ENCODE measurements at regions not wholly inside any gene's neighbourhood (a gene's known extent, or its start where the extent isn't known, plus 50 kb on each side); places are given as distances from the start of the nearest gene placed in this dataset.

- H3K4me3 ChIP-seq (replicated peaks in 1 of 2; ENCODE audit: low read depth in 1 of 2, low read length in 2 of 2): no peak overlapping the region
Measured at GRCh38 chr4:33161202-33161601, 2441.0 kb downstream of the PCDH7 start.

More at GRCh38 chr4:33161202-33161601, 2441.0 kb downstream of the PCDH7 start:
- DNase-seq (ENCODE audit: low read depth, low spot score) (no peak), ATAC-seq (no peak)
- H3K79me2 ChIP-seq (ENCODE audit: insufficient read depth, low read length): no peaks in the 10 kb centered on the region
- no peaks in the 10 kb centered on the region for H3K27me3 ChIP-seq (ENCODE audit: insufficient read depth, low read length)
- H3K27ac ChIP-seq (ENCODE audit: low read depth, low read length): no peak overlapping the region
- TF ChIP-seq SRF (IDR thresholded peaks at IDR 0.05; ENCODE audit: low read depth): no peak
- TF ChIP-seq REST (IDR thresholded peaks at IDR 0.05; ENCODE audit: low read depth): no peak
- TF ChIP-seq TCF7L2 (IDR thresholded peaks at IDR 0.05; ENCODE audit: borderline replicate concordance, extremely low read depth, insufficient read depth, insufficient read length): no peak
- ChIA-PET RAD21 (ENCODE audit: low non-redundant PET in 1 of 2, low total read pairs in 2 of 2, uncharacterized antibody in 2 of 2, unreplicated experiment in 2 of 2) (no interaction called here), CTCF (no interaction called here), POLR2A (no interaction called here)
- H2AFZ ChIP-seq (ENCODE audit: low read depth, low read length, poor library complexity, severe bottlenecking): no peak overlapping the region
- intact Hi-C loops (cut with micrococcal nuclease): no loop called here
- no peaks in the 10 kb centered on the region for H3K4me1 ChIP-seq (ENCODE audit: control insufficient read depth in 1 of 2, insufficient read depth in 2 of 2, low read length in 2 of 2)
- no peaks in the 10 kb centered on the region for H3K36me3 ChIP-seq (ENCODE audit: control insufficient read depth in 1 of 2, insufficient read depth in 2 of 2, low read length in 2 of 2)
- H4K20me1 ChIP-seq (ENCODE audit: insufficient read depth): no peaks in the 10 kb centered on the region
- no peak overlapping the region for H3K4me2 ChIP-seq (ENCODE audit: low read length)
- BruUV-seq (replicated peaks): no TSS peak
- H3K9me3 ChIP-seq (ENCODE audit: control insufficient read depth in 1 of 2, insufficient read depth in 1 of 2, low read depth in 1 of 2, low read length in 2 of 2): no peaks in the 10 kb centered on the region
- H3K9me2 ChIP-seq (ENCODE audit: insufficient read depth): no peaks in the 10 kb centered on the region
- no peak overlapping the region for H3K9ac ChIP-seq (ENCODE audit: low read length)

All from HCT116 (cell line).